Stimulated activated naive CD8-positive, alpha-beta T cell treated with anti-CD3 and anti-CD28 coated beads, Interleukin-15, amount 100 ng/mL, for 72 hours (primary cell): ENCODE measurements at regions not wholly inside any gene's neighbourhood (a gene's known extent, or its start where the extent isn't known, plus 50 kb on each side); places are given as distances from the start of the nearest gene placed in this dataset.

Experiments
- ATAC-seq: fragments of 150-1000 bp; cut with Tn5 transposase; 2 replicates; pipeline ENCODE4 v1.10.0; 2021; ENCODE audit warnings: mild to moderate bottlenecking, moderate library complexity
- DNase-seq, 2 donors: peaks; one replicate each; pipeline ENCODE4 v3.0.0; 2021 to 2022
- H3K27ac Mint-ChIP-seq, 2 donors: one replicate each; pipeline ENCODE4 v1.8.0; 2022; ENCODE audit warnings: mild to moderate bottlenecking in 2 of 2, mixed read lengths in 2 of 2, moderate library complexity in 2 of 2
- H3K27me3 Mint-ChIP-seq: one replicate; pipeline ENCODE4 v1.8.0; 2022; ENCODE audit warnings: mixed read lengths
- H3K4me1 Mint-ChIP-seq: one replicate; pipeline ENCODE4 v1.8.0; 2022; ENCODE audit warnings: mild to moderate bottlenecking, mixed read lengths
- H3K4me3 Mint-ChIP-seq, 2 donors: one replicate each; pipeline ENCODE4 v1.8.0; 2022; ENCODE audit warnings: mild to moderate bottlenecking in 2 of 2, mixed read lengths in 2 of 2, moderate library complexity in 1 of 2
- H3K9me3 Mint-ChIP-seq, 2 donors: one replicate each; pipeline ENCODE4 v1.8.0; 2022; ENCODE audit warnings: mixed read lengths in 2 of 2

DNA sequence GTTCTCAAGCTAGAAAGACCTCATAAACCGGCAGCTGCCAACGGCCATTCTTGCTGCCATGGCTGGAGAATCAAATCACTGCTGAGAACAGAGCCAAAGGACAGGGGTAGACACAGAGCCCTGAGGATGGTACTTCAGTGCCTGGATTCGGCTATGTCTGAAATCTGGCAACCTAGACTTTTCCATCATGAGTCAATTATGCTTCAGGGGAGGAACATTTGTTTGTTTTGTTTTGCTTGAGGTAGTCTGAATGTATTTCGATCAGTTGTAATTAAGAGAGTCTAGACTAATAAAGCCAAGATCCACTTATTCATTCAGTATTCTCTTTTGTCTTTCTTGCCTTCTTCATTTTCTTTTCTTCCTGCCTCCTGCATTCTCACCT is 122.8 kb upstream of the SH3BP4 start:
- ATAC-seq (no peak), DNase-seq (no peak)
- Mint-ChIP-seq H3K4me1 (no peaks in the 10 kb centered on the region), H3K4me3 (no peak overlapping the region), H3K9me3 (no peaks in the 10 kb centered on the region), H3K27me3 (no peaks in the 10 kb centered on the region), H3K27ac (no peak overlapping the region)

DNA sequence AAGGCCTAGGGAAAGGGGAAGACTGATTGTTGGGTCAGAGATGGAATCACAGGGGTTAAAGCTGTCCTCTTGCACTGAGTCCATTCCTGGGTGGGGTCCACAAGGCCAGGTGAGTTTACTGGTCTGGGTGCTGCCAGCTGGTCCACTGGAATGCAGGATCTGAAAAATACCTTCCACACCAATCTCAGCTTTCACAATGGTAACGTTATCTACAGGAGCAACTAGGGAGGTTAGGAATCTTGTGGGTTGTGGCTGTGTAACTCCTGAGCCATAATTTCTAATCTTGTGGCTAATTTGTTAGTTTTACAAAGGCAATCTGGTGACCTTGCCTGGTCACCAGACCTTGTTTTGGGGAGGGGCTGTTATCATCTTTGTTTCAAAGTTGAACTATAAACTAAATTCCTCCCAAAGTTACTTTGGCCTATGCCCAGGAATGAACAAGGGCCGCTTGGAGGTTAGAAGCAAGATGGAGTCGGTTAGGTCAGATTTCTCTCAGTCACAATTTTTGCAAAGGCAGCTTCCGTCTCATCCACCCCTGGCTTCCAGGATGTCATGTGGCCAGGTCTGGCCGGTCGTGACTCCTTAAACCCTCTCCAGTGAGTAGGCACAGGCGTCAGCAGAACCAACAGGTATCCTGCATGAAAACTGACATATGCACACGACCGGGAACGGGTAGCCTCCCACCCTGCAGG is 123.3 kb upstream of the SH3BP4 start:
- Mint-ChIP-seq H3K4me3 (no peak overlapping the region), H3K27me3 (no peaks in the 10 kb centered on the region), H3K27ac (no peak overlapping the region), H3K9me3 (no peaks in the 10 kb centered on the region), H3K4me1 (no peaks in the 10 kb centered on the region)
- ATAC-seq (no peak), DNase-seq (no peak)

DNA sequence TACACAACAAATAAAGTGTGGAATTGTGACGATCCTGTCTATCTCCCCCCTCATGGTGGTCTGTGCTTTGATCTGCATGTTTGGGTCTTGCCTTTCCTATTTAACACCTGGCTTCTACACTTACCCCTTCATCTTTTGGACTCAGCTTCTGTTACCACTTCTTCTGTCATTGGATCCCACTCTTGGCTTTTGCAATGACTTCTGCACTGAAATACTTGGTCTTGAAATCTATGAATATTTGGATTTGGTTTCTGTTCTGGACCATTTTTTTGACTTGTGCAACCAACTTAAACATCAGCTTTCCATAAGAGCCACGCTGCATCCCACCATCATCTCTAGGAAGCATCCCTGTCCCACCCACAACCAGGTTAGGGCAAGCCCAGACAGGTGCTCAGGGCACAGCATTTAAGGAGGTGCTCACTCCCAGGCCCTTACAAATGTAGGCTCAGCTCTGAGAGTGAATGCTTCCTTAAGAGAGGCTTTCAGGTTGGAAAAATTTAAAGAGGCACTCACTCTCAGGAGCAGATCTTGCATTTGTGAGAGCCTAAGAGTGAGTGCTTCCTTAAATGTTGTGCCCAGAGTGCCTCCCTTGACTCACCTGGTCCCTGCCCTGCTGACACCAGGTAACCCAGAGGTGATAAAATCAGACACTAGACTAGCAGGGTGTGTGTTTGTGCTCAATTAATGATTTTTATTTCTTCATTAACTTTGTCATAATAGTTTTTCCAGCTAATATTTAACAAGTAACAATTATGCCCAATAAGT is 124.5 kb upstream of the SH3BP4 start:
- no peaks in the 10 kb centered on the region for H3K9me3 Mint-ChIP-seq
- DNase-seq (no peak), ATAC-seq (no peak)
- no peak overlapping the region for H3K4me3 Mint-ChIP-seq
- H3K4me1 Mint-ChIP-seq: no peaks in the 10 kb centered on the region
- H3K27me3 Mint-ChIP-seq: no peaks in the 10 kb centered on the region
- no peak overlapping the region for H3K27ac Mint-ChIP-seq

DNA sequence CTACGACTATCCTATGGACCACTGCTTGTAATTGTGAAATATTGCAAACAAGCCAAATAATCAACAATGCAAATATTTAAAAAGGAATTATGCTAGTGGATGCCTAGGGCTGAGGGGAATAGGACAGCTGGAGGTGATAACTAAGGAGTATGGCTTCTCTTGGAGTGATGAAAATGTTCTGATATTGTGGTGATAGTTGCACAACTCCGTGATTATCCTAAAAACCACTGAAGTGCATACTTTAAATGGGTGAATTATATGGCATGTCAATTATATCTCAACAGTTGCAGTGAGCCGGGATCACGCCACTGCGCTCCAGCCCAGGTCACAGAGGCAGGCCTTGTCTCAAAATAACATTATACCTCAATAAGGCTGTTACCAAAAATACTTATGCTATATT is 125.1 kb upstream of the SH3BP4 start:
- no peak overlapping the region for H3K27ac Mint-ChIP-seq
- no peak overlapping the region for H3K4me3 Mint-ChIP-seq
- H3K4me1 Mint-ChIP-seq: no peaks in the 10 kb centered on the region
- no peak for DNase-seq
- no peaks in the 10 kb centered on the region for H3K9me3 Mint-ChIP-seq
- no peak for ATAC-seq
- H3K27me3 Mint-ChIP-seq: no peaks in the 10 kb centered on the region

DNA sequence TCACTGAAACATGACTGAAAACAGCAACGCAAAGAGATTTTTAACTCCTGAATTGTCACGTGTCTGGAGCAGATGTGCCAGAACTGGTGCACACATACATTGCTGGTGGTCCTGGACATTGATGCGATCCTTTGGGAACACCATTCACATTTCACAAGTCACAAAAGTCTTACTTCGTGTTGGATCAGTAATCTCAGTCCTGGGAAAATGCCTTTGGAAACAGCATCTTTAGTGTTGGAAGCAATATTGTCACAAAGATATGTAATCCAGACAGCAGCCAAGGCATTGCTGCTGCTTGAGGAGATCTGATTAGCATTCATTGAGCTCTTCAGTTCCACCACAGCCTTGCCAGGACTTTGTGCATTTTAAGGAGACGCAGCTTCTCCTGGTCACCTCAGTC is 126.2 kb upstream of the SH3BP4 start:
- Mint-ChIP-seq H3K27me3 (no peaks in the 10 kb centered on the region), H3K4me3 (no peak overlapping the region), H3K4me1 (no peaks in the 10 kb centered on the region), H3K9me3 (no peaks in the 10 kb centered on the region), H3K27ac (no peak overlapping the region)
- ATAC-seq (no peak), DNase-seq (no peak)

DNA sequence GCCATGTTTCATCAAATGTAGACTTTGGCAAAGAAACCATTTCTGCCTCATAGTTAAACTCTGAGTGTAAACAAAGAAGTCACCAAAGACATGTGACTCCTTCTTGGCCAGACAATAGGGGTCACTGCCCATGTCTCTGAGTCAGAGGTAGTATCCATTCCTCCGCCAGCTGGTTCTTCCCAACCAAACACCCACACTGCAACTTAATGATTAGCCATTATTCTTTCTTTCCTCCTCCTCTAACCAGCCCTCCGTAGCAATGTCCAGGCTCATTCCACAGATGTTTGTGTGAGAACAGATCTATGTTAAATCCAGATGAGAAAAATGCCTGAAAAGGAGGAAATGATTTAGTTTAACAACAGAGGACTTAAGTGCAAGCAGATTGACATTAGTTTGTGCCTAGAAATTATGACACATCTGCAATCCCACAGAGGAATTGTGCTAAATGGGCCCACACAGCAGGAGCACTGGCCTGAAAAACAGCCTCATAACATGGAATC is 127.9 kb upstream of the SH3BP4 start:
- no peak for DNase-seq
- no peaks in the 10 kb centered on the region for H3K27me3 Mint-ChIP-seq
- H3K27ac Mint-ChIP-seq: no peak overlapping the region
- ATAC-seq: no peak
- H3K9me3 Mint-ChIP-seq: no peaks in the 10 kb centered on the region
- no peak overlapping the region for H3K4me3 Mint-ChIP-seq
- no peaks in the 10 kb centered on the region for H3K4me1 Mint-ChIP-seq

DNA sequence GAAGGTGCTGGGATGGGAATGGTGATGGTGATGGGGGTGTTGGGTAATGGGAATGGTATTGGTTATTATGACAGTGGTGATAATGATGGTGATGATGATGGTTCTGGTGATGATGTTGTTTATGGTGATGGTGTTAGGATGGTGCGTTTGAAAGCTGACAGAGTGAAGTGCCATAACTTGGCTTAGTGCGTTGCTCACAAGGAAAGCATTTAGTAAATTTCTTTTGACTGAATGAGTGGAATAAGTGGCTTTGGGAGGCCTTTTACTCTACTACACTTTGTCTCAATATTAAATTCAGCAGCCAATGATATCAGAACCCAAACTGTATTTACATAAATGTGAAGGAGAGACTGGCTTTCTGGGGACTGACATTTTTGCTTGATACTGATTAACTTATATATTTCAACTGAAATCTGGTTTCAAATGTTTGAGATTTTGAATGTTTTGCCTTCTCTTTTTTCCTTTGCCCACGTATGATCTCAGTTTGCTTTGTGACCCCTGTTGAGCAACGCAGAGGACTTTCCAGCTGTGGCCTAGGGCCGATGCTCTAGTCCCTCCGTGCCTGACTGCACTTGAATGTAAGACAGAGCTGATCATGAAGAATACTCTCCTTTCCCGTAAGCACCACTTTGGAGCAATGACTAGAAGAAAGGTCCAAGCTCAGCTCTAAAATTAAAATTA is 128.5 kb upstream of the SH3BP4 start:
- Mint-ChIP-seq H3K27me3 (no peaks in the 10 kb centered on the region), H3K4me1 (no peaks in the 10 kb centered on the region), H3K27ac (no peak overlapping the region), H3K4me3 (no peak overlapping the region), H3K9me3 (no peaks in the 10 kb centered on the region)
- ATAC-seq: no peak
- no peak for DNase-seq

DNA sequence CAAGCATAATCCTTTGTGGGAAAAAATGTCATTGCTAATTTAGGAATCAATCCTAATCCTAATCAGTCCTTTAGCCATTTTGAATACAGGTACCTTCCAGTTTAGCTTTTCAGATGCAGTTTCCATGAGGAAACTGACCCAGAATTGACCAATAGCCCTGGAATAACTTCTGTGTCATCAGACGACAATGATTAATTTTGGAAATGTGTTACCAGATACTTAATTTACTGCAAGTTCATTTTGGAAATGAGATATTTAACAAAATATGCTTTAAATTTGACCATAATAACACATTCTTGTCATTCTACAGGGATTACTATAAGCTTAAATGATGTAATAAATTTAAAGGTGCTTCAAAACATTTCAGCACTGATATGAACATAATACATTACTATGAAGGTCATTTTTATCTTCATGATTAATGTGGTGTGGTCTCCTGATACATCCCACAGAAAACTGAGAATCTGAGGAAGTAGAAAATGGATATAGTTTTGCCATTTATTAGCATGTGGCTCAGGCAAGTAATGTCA is 129.8 kb upstream of the SH3BP4 start:
- no peak overlapping the region for H3K4me3 Mint-ChIP-seq
- H3K9me3 Mint-ChIP-seq: no peaks in the 10 kb centered on the region
- H3K27ac Mint-ChIP-seq: no peak overlapping the region
- H3K4me1 Mint-ChIP-seq: no peaks in the 10 kb centered on the region
- no peaks in the 10 kb centered on the region for H3K27me3 Mint-ChIP-seq
- ATAC-seq: no peak
- DNase-seq: no peak

DNA sequence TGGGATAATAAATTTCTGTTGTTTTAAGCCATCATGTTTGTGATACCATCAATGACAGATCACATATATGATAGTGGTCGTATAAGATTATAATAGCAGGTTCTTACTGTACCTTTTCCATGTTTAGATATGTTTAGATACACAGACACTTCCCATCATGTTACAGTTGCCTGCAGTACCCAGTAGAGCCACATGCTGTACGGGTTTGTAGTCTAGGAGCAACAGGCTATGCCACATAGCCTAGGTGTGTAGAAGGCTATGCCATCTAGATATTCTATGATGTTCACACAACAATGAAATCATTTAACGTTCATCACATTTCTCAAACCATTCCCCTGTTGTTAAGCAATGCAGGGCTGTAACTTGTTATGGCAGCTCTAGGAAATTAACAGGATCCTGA is 132.9 kb upstream of the SH3BP4 start:
- peaks cover 15% of the 10 kb centered on the region for H3K27me3 Mint-ChIP-seq
- H3K9me3 Mint-ChIP-seq: no peaks in the 10 kb centered on the region
- no peak overlapping the region for H3K27ac Mint-ChIP-seq
- ATAC-seq (no peak), DNase-seq (no peak)
- H3K4me3 Mint-ChIP-seq: no peak overlapping the region
- H3K4me1 Mint-ChIP-seq: no peaks in the 10 kb centered on the region

DNA sequence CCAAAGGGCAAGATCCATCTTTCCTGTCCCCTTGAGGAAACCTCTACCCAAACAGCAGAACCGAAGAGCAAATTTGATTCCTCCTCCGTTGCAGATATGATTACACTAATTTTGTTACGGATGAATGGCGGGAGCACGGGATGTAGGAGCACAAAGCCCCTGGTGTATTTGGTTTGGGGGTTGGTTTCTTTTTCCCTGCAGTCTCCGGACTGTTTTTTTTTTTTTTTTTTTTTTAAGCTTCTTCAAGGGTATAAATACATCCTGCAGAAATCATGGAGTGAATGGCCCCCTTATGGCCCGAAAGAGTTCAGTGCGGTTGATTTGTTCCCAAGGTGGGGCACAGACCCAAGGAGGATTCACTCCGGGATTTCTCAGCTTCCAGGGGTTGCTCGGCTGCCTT is 135.3 kb upstream of the SH3BP4 start:
- Mint-ChIP-seq H3K4me3 (no peak overlapping the region), H3K27me3 (peaks cover 15% of the 10 kb centered on the region), H3K9me3 (no peaks in the 10 kb centered on the region), H3K27ac (no peak overlapping the region), H3K4me1 (no peaks in the 10 kb centered on the region)
- ATAC-seq (no peak), DNase-seq (no peak)

DNA sequence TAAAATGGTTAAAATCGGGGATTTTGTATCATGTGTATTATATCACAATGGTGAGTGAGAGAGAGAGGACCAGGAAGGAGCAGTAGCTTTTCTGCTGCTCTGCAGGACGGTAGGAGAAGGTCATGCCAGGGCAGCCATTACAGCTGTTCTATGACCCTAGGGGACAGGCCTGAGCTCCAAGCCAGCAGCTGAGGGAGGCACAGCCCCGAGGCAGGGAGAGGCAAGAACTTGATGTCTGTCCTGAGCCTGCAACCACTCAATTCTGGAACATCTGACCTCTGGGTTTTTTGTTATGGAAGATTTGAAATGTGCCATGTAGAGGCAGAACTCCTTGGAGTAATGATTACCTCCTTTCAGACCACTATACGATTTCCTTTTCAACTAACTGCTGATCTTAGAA is 135.8 kb upstream of the SH3BP4 start:
- H3K4me1 Mint-ChIP-seq: no peaks in the 10 kb centered on the region
- H3K27ac Mint-ChIP-seq: no peak overlapping the region
- ATAC-seq (no peak), DNase-seq (no peak)
- no peak overlapping the region for H3K4me3 Mint-ChIP-seq
- H3K9me3 Mint-ChIP-seq: no peaks in the 10 kb centered on the region
- H3K27me3 Mint-ChIP-seq: peaks cover 15% of the 10 kb centered on the region

DNA sequence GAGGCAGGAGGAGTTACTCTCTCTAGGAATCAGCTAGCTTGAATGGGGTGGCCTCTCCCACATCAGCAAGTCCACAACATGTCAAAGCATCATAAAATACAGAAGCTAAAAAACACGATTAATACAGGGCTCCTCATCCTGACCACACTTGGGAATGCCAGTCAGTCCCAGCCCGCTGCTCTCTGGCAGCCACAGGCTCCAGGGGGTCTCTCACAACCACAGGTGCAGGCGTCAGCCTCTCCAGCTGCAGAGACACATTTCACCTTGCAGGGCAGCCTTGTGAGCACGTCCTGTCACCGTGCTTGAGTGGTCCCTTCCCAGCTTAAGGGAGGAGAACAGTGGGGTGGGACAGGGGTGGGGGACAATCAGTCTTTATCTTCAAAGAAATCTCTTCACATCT is 137.4 kb upstream of the SH3BP4 start:
- ATAC-seq (no peak), DNase-seq (no peak)
- H3K4me1 Mint-ChIP-seq: no peaks in the 10 kb centered on the region
- H3K4me3 Mint-ChIP-seq: no peak overlapping the region
- no peak overlapping the region for H3K27ac Mint-ChIP-seq
- peaks cover 26% of the 10 kb centered on the region for H3K27me3 Mint-ChIP-seq
- no peaks in the 10 kb centered on the region for H3K9me3 Mint-ChIP-seq

DNA sequence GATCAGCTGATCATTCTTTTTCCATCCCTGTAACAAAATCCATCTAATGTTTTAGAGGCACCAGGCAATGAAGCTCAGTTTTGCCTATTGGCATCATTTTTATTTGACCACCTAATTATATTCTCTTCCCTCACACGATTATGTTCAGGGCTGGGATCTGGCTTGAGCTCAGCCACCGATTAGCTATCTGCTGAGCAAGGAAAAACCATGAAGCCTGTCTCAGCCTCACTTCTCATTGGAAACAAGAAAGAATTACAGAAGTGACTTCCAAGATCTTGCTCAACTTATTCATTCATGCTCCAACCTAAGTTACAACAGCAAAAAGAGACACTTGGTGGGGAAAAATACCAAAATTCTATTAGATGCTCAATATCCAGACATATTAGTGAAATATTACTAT is 139.0 kb upstream of the SH3BP4 start:
- Mint-ChIP-seq H3K9me3 (no peaks in the 10 kb centered on the region), H3K4me3 (no peak overlapping the region), H3K27ac (no peak overlapping the region), H3K4me1 (no peaks in the 10 kb centered on the region), H3K27me3 (peaks cover 34% of the 10 kb centered on the region)
- no peak for ATAC-seq
- no peak for DNase-seq

DNA sequence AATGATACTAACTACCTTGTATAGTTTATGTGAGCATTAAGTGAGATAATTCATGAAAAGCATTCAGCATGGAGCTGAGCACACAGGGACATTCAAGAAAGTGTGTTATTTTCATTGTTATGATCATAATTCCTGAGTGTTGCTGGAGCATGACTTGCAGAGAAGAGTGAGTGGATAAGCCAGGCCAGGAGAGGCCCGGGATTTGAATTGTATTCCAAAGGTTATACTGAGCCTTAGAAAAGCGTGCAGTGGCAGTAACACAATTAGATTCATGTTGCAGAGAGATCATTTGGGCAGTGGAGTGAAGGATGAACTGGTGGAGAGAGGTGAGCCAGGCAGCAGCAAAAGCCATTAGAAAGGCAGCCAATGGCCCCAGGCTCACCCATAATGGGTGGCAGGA is 142.9 kb upstream of the SH3BP4 start:
- Mint-ChIP-seq H3K27ac (no peak overlapping the region), H3K4me3 (no peak overlapping the region), H3K27me3 (peaks cover 19% of the 10 kb centered on the region), H3K9me3 (no peaks in the 10 kb centered on the region), H3K4me1 (no peaks in the 10 kb centered on the region)
- ATAC-seq (no peak), DNase-seq (no peak)

DNA sequence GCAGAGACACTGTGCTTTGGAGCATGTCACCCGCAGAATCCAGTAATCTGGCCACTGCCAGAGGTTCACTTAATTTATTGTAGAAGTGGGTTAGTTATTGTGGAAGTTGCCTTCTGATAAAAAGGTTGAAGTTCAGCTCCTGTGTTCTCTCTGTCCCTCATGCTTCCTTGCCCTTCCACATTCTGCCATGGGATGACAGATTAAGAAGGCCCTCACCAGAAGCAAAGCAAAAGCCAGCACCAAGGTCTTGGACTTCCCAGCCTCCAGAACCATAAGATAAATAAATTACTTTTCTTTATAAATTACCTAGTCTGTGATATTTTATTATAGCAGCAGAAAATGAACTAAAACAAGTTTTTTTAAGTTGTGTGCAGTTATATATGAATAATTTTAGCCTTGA is 145.0 kb upstream of the SH3BP4 start:
- no peaks in the 10 kb centered on the region for H3K4me1 Mint-ChIP-seq
- H3K27ac Mint-ChIP-seq: no peak overlapping the region
- ATAC-seq: no peak
- peaks cover 19% of the 10 kb centered on the region for H3K27me3 Mint-ChIP-seq
- no peaks in the 10 kb centered on the region for H3K9me3 Mint-ChIP-seq
- no peak overlapping the region for H3K4me3 Mint-ChIP-seq
- DNase-seq: no peak

DNA sequence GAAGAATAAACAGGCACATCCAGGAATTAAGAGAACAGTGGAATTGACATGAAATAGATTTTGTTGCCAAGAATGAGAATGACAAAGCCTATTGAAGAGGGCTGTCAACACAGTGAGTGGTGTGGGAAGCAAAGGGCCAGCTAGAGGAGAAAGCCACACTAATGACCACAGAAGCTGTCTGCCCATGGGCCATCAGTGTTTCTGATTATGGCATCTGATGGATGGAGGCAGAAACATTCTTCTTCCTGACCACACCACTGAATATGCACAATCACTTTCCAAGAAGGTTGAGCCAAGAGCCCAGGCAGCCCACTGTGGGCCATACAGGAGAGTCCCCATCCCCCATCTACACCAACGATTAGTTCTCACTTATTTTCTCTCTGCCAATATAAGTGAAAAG is 146.0 kb upstream of the SH3BP4 start:
- H3K4me3 Mint-ChIP-seq: no peak overlapping the region
- H3K27ac Mint-ChIP-seq: no peak overlapping the region
- no peak for DNase-seq
- peaks cover 22% of the 10 kb centered on the region for H3K27me3 Mint-ChIP-seq
- ATAC-seq: no peak
- no peaks in the 10 kb centered on the region for H3K9me3 Mint-ChIP-seq
- no peaks in the 10 kb centered on the region for H3K4me1 Mint-ChIP-seq
